ENCODE measurements at regions not wholly inside any gene's neighbourhood (a gene's known extent, or its start where the extent isn't known, plus 50 kb on each side); places are given as distances from the start of the nearest gene placed in this dataset.
"Not testable (repeated sequence)": the region's sequence is repeated elsewhere in the genome, so short reads cannot be mapped to it uniquely, and the experiment has no call there.

GRCh38 chr13:80873589-80873988 is 532.7 kb upstream of the SPRY2 start:
- no peak overlapping the region for H3K4me3 ChIP-seq (ENCODE audit: low read depth, low read length)
- no peak for DNase-seq (ENCODE audit: low read depth)
- no peaks in the 10 kb centered on the region for H3K27me3 ChIP-seq (ENCODE audit: control insufficient read depth, insufficient read depth, low read length)
- TF ChIP-seq, protein P1, sequence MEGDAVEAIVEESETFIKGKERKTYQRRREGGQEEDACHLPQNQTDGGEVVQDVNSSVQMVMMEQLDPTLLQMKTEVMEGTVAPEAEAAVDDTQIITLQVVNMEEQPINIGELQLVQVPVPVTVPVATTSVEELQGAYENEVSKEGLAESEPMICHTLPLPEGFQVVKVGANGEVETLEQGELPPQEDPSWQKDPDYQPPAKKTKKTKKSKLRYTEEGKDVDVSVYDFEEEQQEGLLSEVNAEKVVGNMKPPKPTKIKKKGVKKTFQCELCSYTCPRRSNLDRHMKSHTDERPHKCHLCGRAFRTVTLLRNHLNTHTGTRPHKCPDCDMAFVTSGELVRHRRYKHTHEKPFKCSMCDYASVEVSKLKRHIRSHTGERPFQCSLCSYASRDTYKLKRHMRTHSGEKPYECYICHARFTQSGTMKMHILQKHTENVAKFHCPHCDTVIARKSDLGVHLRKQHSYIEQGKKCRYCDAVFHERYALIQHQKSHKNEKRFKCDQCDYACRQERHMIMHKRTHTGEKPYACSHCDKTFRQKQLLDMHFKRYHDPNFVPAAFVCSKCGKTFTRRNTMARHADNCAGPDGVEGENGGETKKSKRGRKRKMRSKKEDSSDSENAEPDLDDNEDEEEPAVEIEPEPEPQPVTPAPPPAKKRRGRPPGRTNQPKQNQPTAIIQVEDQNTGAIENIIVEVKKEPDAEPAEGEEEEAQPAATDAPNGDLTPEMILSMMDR (IDR thresholded peaks at IDR 0.05; ENCODE audit: insufficient read depth, low read length, poor library complexity, severe bottlenecking): no peak
- H3K36me3 ChIP-seq (ENCODE audit: control insufficient read depth, insufficient read depth, low read length): no peaks in the 10 kb centered on the region

DNA sequence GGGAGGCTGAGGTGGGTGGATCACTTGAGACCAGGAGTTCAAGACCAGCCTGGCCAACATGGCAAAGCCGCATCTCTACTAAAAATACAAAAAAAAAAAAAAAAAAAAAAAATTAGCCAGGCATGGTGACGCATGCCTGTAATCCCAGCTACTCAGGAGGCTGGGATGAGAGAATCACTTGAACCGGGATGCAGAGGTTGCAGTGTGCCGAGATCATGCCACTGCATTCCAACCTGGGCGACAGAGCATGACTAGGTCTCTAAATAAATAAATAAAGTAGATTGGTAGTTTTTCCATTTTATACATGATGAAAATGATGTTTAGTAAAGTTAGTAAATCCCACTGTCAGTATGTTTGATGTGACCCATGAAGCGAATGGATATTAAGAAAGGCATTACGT is 531.0 kb upstream of the SPRY2 start:
- not testable (repeated sequence) for DNase-seq (ENCODE audit: low read depth); H3K27me3 ChIP-seq (ENCODE audit: control insufficient read depth, insufficient read depth, low read length); H3K4me3 ChIP-seq (ENCODE audit: low read depth, low read length); H3K36me3 ChIP-seq (ENCODE audit: control insufficient read depth, insufficient read depth, low read length)

GRCh38 chr13:80871481-80871880 is 530.6 kb upstream of the SPRY2 start:
- TF ChIP-seq, protein P1 (IDR thresholded peaks at IDR 0.05; ENCODE audit: insufficient read depth, low read length, poor library complexity, severe bottlenecking): no peak
- no peak for DNase-seq (ENCODE audit: low read depth)
- Histone ChIP-seq H3K27me3 (ENCODE audit: control insufficient read depth, insufficient read depth, low read length) (no peaks in the 10 kb centered on the region), H3K4me3 (ENCODE audit: low read depth, low read length) (no peak overlapping the region), H3K36me3 (ENCODE audit: control insufficient read depth, insufficient read depth, low read length) (no peaks in the 10 kb centered on the region)

GRCh38 chr13:80870186-80870585 is 529.3 kb upstream of the SPRY2 start:
- H3K27me3 ChIP-seq (ENCODE audit: control insufficient read depth, insufficient read depth, low read length): no peaks in the 10 kb centered on the region
- DNase-seq (ENCODE audit: low read depth): no peak
- TF ChIP-seq, protein P1 (IDR thresholded peaks at IDR 0.05; ENCODE audit: insufficient read depth, low read length, poor library complexity, severe bottlenecking): no peak
- no peaks in the 10 kb centered on the region for H3K36me3 ChIP-seq (ENCODE audit: control insufficient read depth, insufficient read depth, low read length)
- H3K4me3 ChIP-seq (ENCODE audit: low read depth, low read length): no peak overlapping the region

DNA sequence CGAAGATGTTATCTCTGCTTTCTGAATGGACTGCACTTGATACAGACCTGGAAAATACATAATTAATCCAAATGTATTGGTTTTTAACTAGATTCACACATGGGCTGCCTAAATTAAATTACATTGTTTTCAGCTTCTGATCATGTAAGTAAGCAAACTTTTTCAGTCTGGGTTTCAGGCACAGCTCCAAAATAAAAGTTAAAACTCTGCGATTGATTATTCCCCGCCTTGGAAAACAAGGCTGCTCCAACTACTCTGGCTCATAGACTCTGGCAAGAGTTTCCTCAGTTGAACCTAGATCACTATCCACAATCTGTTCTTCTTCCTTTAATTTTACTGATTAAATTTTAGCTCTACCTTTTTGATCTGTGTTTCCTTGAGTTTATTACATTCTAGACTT is 526.0 kb upstream of the SPRY2 start:
- H3K36me3 ChIP-seq (ENCODE audit: control insufficient read depth, insufficient read depth, low read length): no peaks in the 10 kb centered on the region
- H3K27me3 ChIP-seq (ENCODE audit: control insufficient read depth, insufficient read depth, low read length): no peaks in the 10 kb centered on the region
- TF ChIP-seq, protein P1 (IDR thresholded peaks at IDR 0.05; ENCODE audit: insufficient read depth, low read length, poor library complexity, severe bottlenecking): no peak
- H3K4me3 ChIP-seq (ENCODE audit: low read depth, low read length): no peak overlapping the region
- no peak for DNase-seq (ENCODE audit: low read depth)

DNA sequence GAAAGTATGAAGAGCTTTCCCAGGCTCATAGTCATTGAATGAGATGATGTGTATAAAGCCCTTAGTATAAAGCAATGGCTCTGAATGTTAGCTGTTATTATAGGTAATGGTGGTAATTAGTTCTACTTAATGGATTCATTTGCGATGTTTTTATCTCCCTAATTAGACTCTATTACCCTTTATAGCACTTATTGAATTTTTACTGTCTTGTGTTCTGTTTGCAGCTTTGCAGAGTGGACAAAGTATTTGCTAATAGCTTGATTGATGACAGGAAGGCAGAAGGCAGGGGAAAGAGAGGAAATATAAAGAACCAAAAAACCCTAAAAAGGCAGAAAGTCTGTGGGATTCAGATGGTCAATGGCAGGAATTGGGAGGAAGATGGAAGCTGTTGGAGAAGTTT is 524.4 kb upstream of the SPRY2 start:
- no peak for DNase-seq (ENCODE audit: low read depth)
- no peaks in the 10 kb centered on the region for H3K36me3 ChIP-seq (ENCODE audit: control insufficient read depth, insufficient read depth, low read length)
- no peak overlapping the region for H3K4me3 ChIP-seq (ENCODE audit: low read depth, low read length)
- H3K27me3 ChIP-seq (ENCODE audit: control insufficient read depth, insufficient read depth, low read length): no peaks in the 10 kb centered on the region
- TF ChIP-seq, protein P1 (IDR thresholded peaks at IDR 0.05; ENCODE audit: insufficient read depth, low read length, poor library complexity, severe bottlenecking): no peak
